Kidney epithelial cell (primary cell): ENCODE measurements at regions not wholly inside any gene's neighbourhood (a gene's known extent, or its start where the extent isn't known, plus 50 kb on each side); places are given as distances from the start of the nearest gene placed in this dataset.

Experiments used
- DNase-seq: peaks from one replicate; pipeline ENCODE4 v3.0.0-alpha.2; 2010; ENCODE audit warnings: low read depth
- H3K27me3 ChIP-seq: 2 replicates; pipeline ENCODE4 v1.6.0; 2011; ENCODE audit warnings: low read length; ENCODE audit not compliant: control insufficient read depth, insufficient read depth
- H3K36me3 ChIP-seq: 2 replicates; pipeline ENCODE4 v1.5.1; 2011; ENCODE audit warnings: low read length; ENCODE audit not compliant: control insufficient read depth, insufficient read depth
- H3K4me3 ChIP-seq: 2 replicates; pipeline ENCODE4 v1.5.1; 2011; ENCODE audit warnings: low read depth, mild to moderate bottlenecking, control low read depth, low read length
- CTCF ChIP-seq: IDR thresholded peaks from 2 replicates; pipeline ENCODE4 v1.5.1; 2011; ENCODE audit warnings: mild to moderate bottlenecking, moderate library complexity, low read length, control low read depth, inconsistent platforms; ENCODE audit not compliant: insufficient read depth, poor library complexity, severe bottlenecking

- no peak for TF ChIP-seq CTCF
- Histone ChIP-seq H3K4me3 (no peak overlapping the region), H3K36me3 (no peaks in the 10 kb centered on the region), H3K27me3 (no peaks in the 10 kb centered on the region)
- no peak for DNase-seq
Observed at GRCh38 chr16:76837872-76838271, 353.1 kb upstream of the MON1B start.

GRCh38 chr16:76854234-76854633, 336.8 kb upstream of the MON1B start:
- Histone ChIP-seq H3K36me3 (no peaks in the 10 kb centered on the region), H3K4me3 (no peak overlapping the region), H3K27me3 (no peaks in the 10 kb centered on the region)
- peak; percentile 45 for TF ChIP-seq CTCF
- DNase-seq, result no peak

GRCh38 chr16:76856112-76856511, 334.9 kb upstream of the MON1B start:
- DNase-seq, result no peak
- no peak for TF ChIP-seq CTCF

GRCh38 chr16:76857402-76857801, 333.6 kb upstream of the MON1B start:
- H3K27me3 ChIP-seq, result no peaks in the 10 kb centered on the region
- no peak overlapping the region for H3K4me3 ChIP-seq
- TF ChIP-seq CTCF, result no peak
- no peaks in the 10 kb centered on the region for H3K36me3 ChIP-seq
- DNase-seq, result no peak

More at GRCh38 chr16:76856112-76856511, 334.9 kb upstream of the MON1B start:
- Histone ChIP-seq H3K27me3 (no peaks in the 10 kb centered on the region), H3K4me3 (no peak overlapping the region), H3K36me3 (no peaks in the 10 kb centered on the region)

GRCh38 chr16:76862901-76863300, 328.1 kb upstream of the MON1B start:
- TF ChIP-seq CTCF, result no peak
- H3K36me3 ChIP-seq, result no peaks in the 10 kb centered on the region
- no peak overlapping the region for H3K4me3 ChIP-seq
- H3K27me3 ChIP-seq, result no peaks in the 10 kb centered on the region
- no peak for DNase-seq

- no peaks in the 10 kb centered on the region for H3K27me3 ChIP-seq
- no peak for DNase-seq
- no peak overlapping the region for H3K4me3 ChIP-seq
- H3K36me3 ChIP-seq, result no peaks in the 10 kb centered on the region
- no peak for TF ChIP-seq CTCF
Observed at GRCh38 chr16:76866994-76867393, 324.0 kb upstream of the MON1B start.
